ENCODE measurements at regions not wholly inside any gene's neighbourhood (a gene's known extent, or its start where the extent isn't known, plus 50 kb on each side); places are given as distances from the start of the nearest gene placed in this dataset.

DNA sequence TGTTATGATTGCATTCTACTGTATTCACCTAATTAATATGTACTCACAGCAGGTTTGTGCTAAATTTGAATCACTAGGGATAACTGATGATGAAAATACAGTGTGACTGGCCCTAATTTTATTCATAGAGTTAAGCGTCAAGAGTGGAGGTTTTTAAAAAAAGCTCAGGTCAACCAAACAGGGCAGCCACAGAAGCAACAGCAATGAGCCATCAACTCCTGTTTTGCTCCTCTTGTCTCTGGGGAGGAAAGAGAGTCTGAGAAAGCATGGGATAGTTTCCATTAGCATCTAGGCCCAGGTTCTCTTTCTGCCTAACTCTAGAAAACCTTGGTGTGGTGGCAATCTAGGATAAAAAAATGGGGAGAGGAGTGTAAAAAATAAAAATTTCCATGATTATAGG lies 122.1 kb downstream of the OGFRL1 start:
- FAIRE-seq = no peak
- Histone ChIP-seq H3K4me3 (ENCODE audit: low read depth in 1 of 3, low read length in 3 of 3) (no peak overlapping the region), H3K4me1 (ENCODE audit: control insufficient read depth in 3 of 3, insufficient read depth in 2 of 3, low read depth in 1 of 3, low read length in 2 of 3) (peaks cover 0 to 3% (median 0%) of the 10 kb centered on the region in 3 donors), H3K27ac (ENCODE audit: low read depth in 1 of 3, low read length in 2 of 3) (no peak overlapping the region), H3K9me3 (ENCODE audit: control insufficient read depth in 2 of 2, insufficient read depth in 1 of 2, low read depth in 1 of 2, low read length in 1 of 2) (no peaks in the 10 kb centered on the region), H3K36me3 (ENCODE audit: control insufficient read depth in 3 of 3, insufficient read depth in 2 of 3, low read depth in 1 of 3, low read length in 3 of 3) (peaks cover 0 to 7% (median 0%) of the 10 kb centered on the region in 3 donors), H3K27me3 (ENCODE audit: control insufficient read depth in 3 of 3, insufficient read depth in 3 of 3, low read length in 3 of 3) (no peaks in the 10 kb centered on the region)
- DNase-seq = no peak
- WGBS, 3 donors = 79 to 88% (median 87%) methylated on average over 1 of the region's 1 CpG

DNA sequence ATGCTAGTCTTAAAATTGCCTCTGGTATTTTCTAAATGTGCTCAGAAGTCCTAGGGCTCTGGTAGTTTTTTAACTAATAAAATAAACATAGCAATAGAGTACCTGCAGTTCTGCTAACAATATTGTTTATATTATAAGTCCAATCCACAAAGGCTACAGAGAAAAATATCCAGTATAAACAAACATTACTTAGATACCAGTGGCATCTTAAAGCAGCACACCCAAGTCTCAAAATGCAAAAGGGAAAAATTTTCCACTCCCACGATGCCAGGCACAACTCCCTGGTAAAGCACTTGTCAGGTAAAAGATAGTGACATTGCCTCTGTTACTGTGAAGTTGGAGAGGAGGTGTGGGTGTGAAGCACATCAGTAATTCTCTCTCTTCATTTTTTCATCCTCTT lies 123.3 kb downstream of the OGFRL1 start:
- Histone ChIP-seq H3K9me3 (ENCODE audit: control insufficient read depth in 2 of 2, insufficient read depth in 1 of 2, low read depth in 1 of 2, low read length in 1 of 2) (no peaks in the 10 kb centered on the region), H3K36me3 (ENCODE audit: control insufficient read depth in 3 of 3, insufficient read depth in 2 of 3, low read depth in 1 of 3, low read length in 3 of 3) (peaks cover 0 to 8% (median 0%) of the 10 kb centered on the region in 3 donors), H3K4me1 (ENCODE audit: control insufficient read depth in 3 of 3, insufficient read depth in 2 of 3, low read depth in 1 of 3, low read length in 2 of 3) (peaks cover 0 to 3% (median 0%) of the 10 kb centered on the region in 3 donors), H3K27ac (ENCODE audit: low read depth in 1 of 3, low read length in 2 of 3) (no peak overlapping the region), H3K4me3 (ENCODE audit: low read depth in 1 of 3, low read length in 3 of 3) (no peak overlapping the region), H3K27me3 (ENCODE audit: control insufficient read depth in 3 of 3, insufficient read depth in 3 of 3, low read length in 3 of 3) (no peaks in the 10 kb centered on the region)
- DNase-seq (no peak), FAIRE-seq (no peak)
- 58 to 64% (median 64%) methylated on average over 1 of the region's 1 CpG for WGBS, 3 donors

DNA sequence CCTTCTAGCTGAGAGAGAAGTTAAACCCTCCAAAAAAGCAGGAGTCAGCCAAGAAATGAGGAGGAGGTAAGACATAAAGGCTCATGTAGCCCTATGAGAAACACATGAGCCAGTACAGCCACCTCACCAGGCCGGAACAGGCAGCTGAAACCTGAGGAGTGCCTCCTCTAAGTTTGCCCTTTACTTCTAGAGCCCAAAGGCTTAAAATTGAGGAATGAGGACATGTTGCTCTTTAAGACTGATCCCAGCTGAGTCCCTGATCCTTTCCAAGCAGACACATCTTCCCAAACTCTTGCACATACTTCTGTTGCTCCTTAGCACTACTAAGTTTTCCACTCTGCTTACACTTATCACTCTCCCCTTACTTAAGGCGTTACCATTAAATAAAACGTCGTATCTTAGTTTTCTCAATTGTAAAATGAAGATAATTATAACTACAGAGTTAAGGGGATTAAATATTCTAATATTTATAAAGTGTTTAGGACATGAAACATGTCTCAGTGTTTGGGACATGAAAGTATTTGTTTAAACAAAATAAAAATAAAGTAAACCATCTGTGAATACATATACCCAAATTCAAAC lies 124.0 kb downstream of the OGFRL1 start:
- 64 to 86% (median 78%) methylated on average over 4 of the region's 4 CpGs for WGBS, 3 donors
- H3K36me3 ChIP-seq (ENCODE audit: control insufficient read depth in 3 of 3, insufficient read depth in 2 of 3, low read depth in 1 of 3, low read length in 3 of 3) = peaks cover 0 to 7% (median 0%) of the 10 kb centered on the region in 3 donors
- H3K4me1 ChIP-seq (ENCODE audit: control insufficient read depth in 3 of 3, insufficient read depth in 2 of 3, low read depth in 1 of 3, low read length in 2 of 3) = peaks cover 0 to 4% (median 3%) of the 10 kb centered on the region in 3 donors
- no peaks in the 10 kb centered on the region for H3K27me3 ChIP-seq (ENCODE audit: control insufficient read depth in 3 of 3, insufficient read depth in 3 of 3, low read length in 3 of 3)
- no peak overlapping the region for H3K4me3 ChIP-seq (ENCODE audit: low read depth in 1 of 3, low read length in 3 of 3)
- DNase-seq = no peak
- FAIRE-seq = no peak
- no peaks in the 10 kb centered on the region for H3K9me3 ChIP-seq (ENCODE audit: control insufficient read depth in 2 of 2, insufficient read depth in 1 of 2, low read depth in 1 of 2, low read length in 1 of 2)
- H3K27ac ChIP-seq (ENCODE audit: low read depth in 1 of 3, low read length in 2 of 3) = peak overlapping the region in 1 of 3 donors; percentile 77

DNA sequence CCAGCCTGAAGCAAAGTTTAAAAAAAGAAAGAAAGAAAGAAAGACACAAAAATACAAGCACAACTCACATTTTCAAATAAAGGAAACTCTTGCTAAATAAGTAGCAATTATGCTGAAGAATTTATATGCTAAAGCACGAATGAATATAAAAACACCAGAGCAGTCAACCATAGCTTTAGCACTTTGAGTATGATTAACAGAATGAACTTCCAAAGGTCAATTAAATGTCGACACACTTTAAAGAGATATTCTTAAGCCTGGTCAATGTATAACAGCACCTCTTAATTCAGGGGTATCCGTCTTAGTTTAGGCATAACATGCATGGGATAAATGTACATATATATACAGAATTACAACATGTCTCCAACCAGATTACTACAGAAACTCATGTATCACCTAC lies 125.9 kb downstream of the OGFRL1 start:
- H3K27ac ChIP-seq (ENCODE audit: low read depth in 1 of 3, low read length in 2 of 3) = peak overlapping the region in 1 of 3 donors; percentile 48
- 9 to 42% (median 27%) methylated on average over 3 of the region's 3 CpGs for WGBS, 3 donors
- peaks cover 0 to 7% (median 2%) of the 10 kb centered on the region in 3 donors for H3K4me1 ChIP-seq (ENCODE audit: control insufficient read depth in 3 of 3, insufficient read depth in 2 of 3, low read depth in 1 of 3, low read length in 2 of 3)
- no peaks in the 10 kb centered on the region for H3K27me3 ChIP-seq (ENCODE audit: control insufficient read depth in 3 of 3, insufficient read depth in 3 of 3, low read length in 3 of 3)
- FAIRE-seq = no peak
- H3K9me3 ChIP-seq (ENCODE audit: control insufficient read depth in 2 of 2, insufficient read depth in 1 of 2, low read depth in 1 of 2, low read length in 1 of 2) = no peaks in the 10 kb centered on the region
- peak; percentile 43 to 60 for DNase-seq
- peaks cover 0 to 7% (median 0%) of the 10 kb centered on the region in 3 donors for H3K36me3 ChIP-seq (ENCODE audit: control insufficient read depth in 3 of 3, insufficient read depth in 2 of 3, low read depth in 1 of 3, low read length in 3 of 3)
- no peak overlapping the region for H3K4me3 ChIP-seq (ENCODE audit: low read depth in 1 of 3, low read length in 3 of 3)

DNA sequence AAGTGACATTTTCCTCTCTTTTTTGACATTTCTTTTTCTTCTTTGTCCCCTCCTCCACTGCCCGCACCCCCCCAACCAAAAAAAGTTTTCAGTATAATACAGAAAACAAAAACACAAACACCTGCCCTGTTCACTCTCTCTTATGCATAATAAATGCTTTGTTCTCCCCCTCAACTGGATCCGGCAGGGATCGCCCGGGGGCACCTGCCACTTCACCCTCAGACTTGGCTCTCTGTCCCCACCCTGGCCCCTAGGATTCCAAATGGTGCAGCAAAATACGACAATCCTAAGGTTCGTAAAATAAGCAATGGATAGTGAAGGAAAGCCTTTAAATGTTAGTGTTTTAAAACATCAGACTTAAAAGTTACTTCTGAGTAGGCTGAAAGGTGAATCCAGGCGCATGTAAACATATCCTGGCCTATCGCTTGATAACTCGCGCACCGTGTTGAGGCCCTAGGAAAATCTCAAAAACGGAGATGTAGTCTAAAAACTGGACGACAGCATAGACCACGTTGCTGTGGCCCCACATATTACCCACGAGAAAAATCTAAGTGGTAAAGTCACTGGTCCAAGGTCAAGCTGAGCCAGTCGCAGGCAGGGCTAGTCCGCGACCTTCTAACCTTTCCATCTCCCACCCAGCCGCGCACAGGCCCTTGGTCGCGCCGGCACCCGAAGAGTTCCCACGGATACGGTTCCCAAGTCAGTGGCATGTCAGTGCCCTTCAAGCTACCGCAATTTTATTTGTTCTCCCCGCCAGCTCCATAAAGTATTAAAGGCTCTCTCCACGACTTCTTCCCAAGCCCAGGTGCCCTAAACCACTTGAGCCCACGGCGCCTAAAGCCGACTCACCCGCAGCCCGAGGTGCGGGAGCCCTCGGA lies 130.8 kb downstream of the OGFRL1 start:
- WGBS, 3 donors = 20 to 27% (median 21%) methylated on average over 34 to 36 of the region's 36 CpGs
- peaks cover 0 to 7% (median 0%) of the 10 kb centered on the region in 3 donors for H3K4me1 ChIP-seq (ENCODE audit: control insufficient read depth in 3 of 3, insufficient read depth in 2 of 3, low read depth in 1 of 3, low read length in 2 of 3)
- H3K27me3 ChIP-seq (ENCODE audit: control insufficient read depth in 3 of 3, insufficient read depth in 3 of 3, low read length in 3 of 3) = peaks cover 2 to 7% (median 3%) of the 10 kb centered on the region in 3 donors
- H3K36me3 ChIP-seq (ENCODE audit: control insufficient read depth in 3 of 3, insufficient read depth in 2 of 3, low read depth in 1 of 3, low read length in 3 of 3) = peaks cover 0 to 4% (median 0%) of the 10 kb centered on the region in 3 donors
- H3K9me3 ChIP-seq (ENCODE audit: control insufficient read depth in 2 of 2, insufficient read depth in 1 of 2, low read depth in 1 of 2, low read length in 1 of 2) = no peaks in the 10 kb centered on the region
- peak overlapping the region in 2 of 3 donors; percentile 88 to 96 for H3K27ac ChIP-seq (ENCODE audit: low read depth in 1 of 3, low read length in 2 of 3)
- H3K4me3 ChIP-seq (ENCODE audit: low read depth in 1 of 3, low read length in 3 of 3) = peak overlapping the region; percentile 63 to 80 (median 70)
- DNase-seq = peak in 1 of 2 donors; percentile 41
- FAIRE-seq = no peak

DNA sequence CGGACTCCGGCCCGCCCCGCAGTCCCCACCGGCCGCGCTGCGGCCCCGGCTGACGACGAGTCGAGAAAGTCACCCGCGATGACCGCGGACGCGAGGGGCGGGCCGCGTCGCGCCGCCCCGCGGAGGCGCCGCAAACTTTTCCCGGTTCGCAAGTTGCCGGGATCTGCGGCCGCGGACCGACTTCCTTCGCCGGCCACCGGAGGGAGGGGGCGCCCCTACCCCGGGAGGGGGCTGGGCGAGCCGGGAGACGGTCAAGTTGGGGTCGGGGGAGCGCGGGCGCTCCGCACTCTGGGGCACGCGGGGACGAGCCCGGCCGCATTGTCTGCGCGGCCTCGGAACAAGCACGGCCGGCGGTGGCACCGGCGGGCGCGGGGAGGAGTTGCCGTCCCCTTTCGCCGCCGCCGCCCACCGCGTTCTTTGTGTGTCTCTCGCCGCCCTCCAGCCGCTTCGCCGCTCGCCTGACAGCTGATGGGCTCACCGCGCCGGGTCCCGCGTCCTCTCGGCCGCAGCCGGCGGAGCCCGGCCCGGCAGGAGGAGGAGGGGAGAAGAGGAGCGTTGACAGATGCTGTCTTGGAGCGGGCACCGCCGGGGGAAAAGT lies 131.6 kb downstream of the OGFRL1 start:
- H3K9me3 ChIP-seq (ENCODE audit: control insufficient read depth in 2 of 2, insufficient read depth in 1 of 2, low read depth in 1 of 2, low read length in 1 of 2) = no peaks in the 10 kb centered on the region
- 1 to 2% (median 1%) methylated on average over 40 to 91 of the region's 91 CpGs for WGBS, 3 donors

DNA sequence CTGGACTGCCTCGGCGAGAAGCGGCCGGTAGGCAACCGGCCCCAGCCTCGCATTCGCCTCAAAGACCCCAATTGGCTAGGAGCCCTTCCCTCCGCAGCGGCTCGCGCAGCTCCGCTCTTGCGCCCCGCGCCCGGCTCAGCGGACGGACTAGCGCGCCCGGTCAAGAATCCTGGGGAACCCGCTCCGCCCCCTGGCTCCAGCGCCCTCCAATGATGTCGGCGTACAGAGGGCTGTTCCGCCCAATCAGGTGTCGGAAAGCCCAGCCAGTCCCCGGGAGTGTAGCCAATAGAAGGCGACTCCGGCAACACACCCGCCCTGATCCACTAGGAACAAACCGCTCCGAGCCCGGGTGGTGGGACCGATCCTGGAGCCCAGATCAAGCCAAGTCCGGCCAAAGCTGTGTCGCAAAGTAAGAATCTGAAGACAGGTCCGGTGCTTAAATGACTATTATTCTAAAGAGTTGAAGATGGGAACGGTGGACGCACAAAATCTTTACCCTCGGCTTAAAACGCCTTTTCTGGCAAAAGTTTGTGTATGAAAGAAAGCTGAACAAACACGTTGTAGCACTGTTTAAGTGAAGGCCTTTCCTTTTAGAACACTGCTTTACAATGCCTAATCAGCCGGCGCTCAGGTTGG lies 132.2 kb downstream of the OGFRL1 start:
- Histone ChIP-seq H3K4me3 (ENCODE audit: low read depth in 1 of 3, low read length in 3 of 3) (peak overlapping the region; percentile 63 to 80 (median 70)), H3K27me3 (ENCODE audit: control insufficient read depth in 3 of 3, insufficient read depth in 3 of 3, low read length in 3 of 3) (peaks cover 2 to 7% (median 6%) of the 10 kb centered on the region in 3 donors), H3K4me1 (ENCODE audit: control insufficient read depth in 3 of 3, insufficient read depth in 2 of 3, low read depth in 1 of 3, low read length in 2 of 3) (peaks cover 0 to 7% (median 0%) of the 10 kb centered on the region in 3 donors), H3K9me3 (ENCODE audit: control insufficient read depth in 2 of 2, insufficient read depth in 1 of 2, low read depth in 1 of 2, low read length in 1 of 2) (no peaks in the 10 kb centered on the region), H3K27ac (ENCODE audit: low read depth in 1 of 3, low read length in 2 of 3) (peak overlapping the region; percentile 25 to 96 (median 88)), H3K36me3 (ENCODE audit: control insufficient read depth in 3 of 3, insufficient read depth in 2 of 3, low read depth in 1 of 3, low read length in 3 of 3) (peaks cover 0 to 4% (median 0%) of the 10 kb centered on the region in 3 donors)
- peak; percentile 72 to 95 for DNase-seq
- 7 to 17% (median 10%) methylated on average over 42 to 46 of the region's 46 CpGs for WGBS, 3 donors
- no peak for FAIRE-seq

More for the DNA sequence above, 131.6 kb downstream of the OGFRL1 start:
- FAIRE-seq (no peak), DNase-seq (peak; percentile 10 to 74)
- peaks cover 0 to 4% (median 0%) of the 10 kb centered on the region in 3 donors for H3K36me3 ChIP-seq (ENCODE audit: control insufficient read depth in 3 of 3, insufficient read depth in 2 of 3, low read depth in 1 of 3, low read length in 3 of 3)
- H3K27me3 ChIP-seq (ENCODE audit: control insufficient read depth in 3 of 3, insufficient read depth in 3 of 3, low read length in 3 of 3) = peaks cover 2 to 7% (median 6%) of the 10 kb centered on the region in 3 donors
- peaks cover 0 to 7% (median 0%) of the 10 kb centered on the region in 3 donors for H3K4me1 ChIP-seq (ENCODE audit: control insufficient read depth in 3 of 3, insufficient read depth in 2 of 3, low read depth in 1 of 3, low read length in 2 of 3)
- peak overlapping the region; percentile 63 to 80 (median 70) for H3K4me3 ChIP-seq (ENCODE audit: low read depth in 1 of 3, low read length in 3 of 3)
- H3K27ac ChIP-seq (ENCODE audit: low read depth in 1 of 3, low read length in 2 of 3) = peak overlapping the region; percentile 25 to 96 (median 88)

DNA sequence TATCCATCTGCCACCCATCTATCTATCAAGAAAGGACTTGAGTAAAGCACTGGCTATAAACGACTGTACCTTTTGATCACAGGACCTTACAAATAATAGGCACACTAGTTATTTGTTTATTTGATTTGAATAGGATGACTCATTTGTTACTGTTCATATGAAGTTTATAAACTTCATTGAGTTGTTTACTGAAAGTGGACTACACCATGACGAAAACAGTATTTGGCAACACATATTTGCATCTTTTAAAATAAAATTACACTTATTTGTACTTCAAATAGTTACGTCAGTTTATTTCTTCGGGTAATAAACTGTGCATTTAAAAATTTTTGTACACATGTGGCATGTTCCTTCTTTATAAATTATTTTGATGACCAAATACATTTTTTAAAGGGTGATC lies 133.0 kb downstream of the OGFRL1 start:
- peaks cover 2 to 7% (median 6%) of the 10 kb centered on the region in 3 donors for H3K27me3 ChIP-seq (ENCODE audit: control insufficient read depth in 3 of 3, insufficient read depth in 3 of 3, low read length in 3 of 3)
- no peak for DNase-seq
- 70 to 74% (median 73%) methylated on average over 4 of the region's 4 CpGs for WGBS, 3 donors
- H3K36me3 ChIP-seq (ENCODE audit: control insufficient read depth in 3 of 3, insufficient read depth in 2 of 3, low read depth in 1 of 3, low read length in 3 of 3) = peaks cover 0 to 4% (median 0%) of the 10 kb centered on the region in 3 donors
- H3K27ac ChIP-seq (ENCODE audit: low read depth in 1 of 3, low read length in 2 of 3) = no peak overlapping the region
- no peak for FAIRE-seq
- H3K9me3 ChIP-seq (ENCODE audit: control insufficient read depth in 2 of 2, insufficient read depth in 1 of 2, low read depth in 1 of 2, low read length in 1 of 2) = no peaks in the 10 kb centered on the region
- peaks cover 0 to 7% (median 0%) of the 10 kb centered on the region in 3 donors for H3K4me1 ChIP-seq (ENCODE audit: control insufficient read depth in 3 of 3, insufficient read depth in 2 of 3, low read depth in 1 of 3, low read length in 2 of 3)
- H3K4me3 ChIP-seq (ENCODE audit: low read depth in 1 of 3, low read length in 3 of 3) = no peak overlapping the region
